Suprapubic skin (tissue), 3 donors: ENCODE measurements at regions not wholly inside any gene's neighbourhood (a gene's known extent, or its start where the extent isn't known, plus 50 kb on each side); places are given as distances from the start of the nearest gene placed in this dataset.

Experiments used
- POLR2A ChIP-seq, 2 donors: fragments of 450-650 bp; IDR thresholded peaks; one replicate each; pipeline ENCODE4 v1.6.1; 2017; ENCODE audit warnings: antibody characterized with exemption in 2 of 2, mild to moderate bottlenecking in 2 of 2, moderate library complexity in 2 of 2
- TF ChIP-seq, protein P1 (sequence below), 2 donors: fragments of 200-600 bp in 1 of 2; fragments of 450-650 bp in 1 of 2; sonication (generic) in 1 of 2; IDR thresholded peaks; one replicate each; pipeline ENCODE4 v1.5.1; 2016 to 2019; ENCODE audit warnings: antibody characterized with exemption in 2 of 2, mild to moderate bottlenecking in 1 of 2, moderate library complexity in 1 of 2

DNA sequence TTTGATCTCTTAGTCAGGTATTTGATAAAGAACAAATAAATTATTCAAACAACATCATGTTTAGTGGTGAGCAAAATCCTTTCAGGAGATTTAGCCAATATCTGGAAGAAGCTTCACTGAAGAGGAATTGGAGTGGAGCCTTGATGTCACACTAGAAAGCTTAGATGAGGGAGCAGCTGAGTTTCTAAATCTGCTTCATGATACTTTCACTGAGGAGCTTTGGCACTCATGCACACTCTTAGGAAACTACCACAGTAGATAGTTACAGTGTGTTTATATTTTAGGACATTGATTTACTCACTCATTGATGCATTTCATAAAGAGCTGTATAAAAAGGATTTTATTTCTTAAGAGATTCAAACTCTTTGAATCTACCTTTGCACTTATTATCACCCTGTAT, 366.2 kb upstream of the BTBD3 start:
- TF ChIP-seq, protein P1, sequence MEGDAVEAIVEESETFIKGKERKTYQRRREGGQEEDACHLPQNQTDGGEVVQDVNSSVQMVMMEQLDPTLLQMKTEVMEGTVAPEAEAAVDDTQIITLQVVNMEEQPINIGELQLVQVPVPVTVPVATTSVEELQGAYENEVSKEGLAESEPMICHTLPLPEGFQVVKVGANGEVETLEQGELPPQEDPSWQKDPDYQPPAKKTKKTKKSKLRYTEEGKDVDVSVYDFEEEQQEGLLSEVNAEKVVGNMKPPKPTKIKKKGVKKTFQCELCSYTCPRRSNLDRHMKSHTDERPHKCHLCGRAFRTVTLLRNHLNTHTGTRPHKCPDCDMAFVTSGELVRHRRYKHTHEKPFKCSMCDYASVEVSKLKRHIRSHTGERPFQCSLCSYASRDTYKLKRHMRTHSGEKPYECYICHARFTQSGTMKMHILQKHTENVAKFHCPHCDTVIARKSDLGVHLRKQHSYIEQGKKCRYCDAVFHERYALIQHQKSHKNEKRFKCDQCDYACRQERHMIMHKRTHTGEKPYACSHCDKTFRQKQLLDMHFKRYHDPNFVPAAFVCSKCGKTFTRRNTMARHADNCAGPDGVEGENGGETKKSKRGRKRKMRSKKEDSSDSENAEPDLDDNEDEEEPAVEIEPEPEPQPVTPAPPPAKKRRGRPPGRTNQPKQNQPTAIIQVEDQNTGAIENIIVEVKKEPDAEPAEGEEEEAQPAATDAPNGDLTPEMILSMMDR (IDR thresholded peaks at IDR 0.05): no peak
- no peak for TF ChIP-seq POLR2A (IDR thresholded peaks at IDR 0.05)
